IMR-90 (cell line): ENCODE measurements at regions not wholly inside any gene's neighbourhood (a gene's known extent, or its start where the extent isn't known, plus 50 kb on each side); places are given as distances from the start of the nearest gene placed in this dataset.

Experiments used
- ATAC-seq: fragments of 200-7000 bp; cut with Tn5 transposase; 2 replicates; pipeline ENCODE4 v1.9.1; 2020; ENCODE audit warnings: low read depth, mild to moderate bottlenecking, moderate library complexity
- BruUV-seq: library from RNA; stranded (reverse); fragments of 400-500 nt; replicated peaks from 2 replicates; lab custom pipeline; 2021; lab: Mats Ljungman, UMichigan
- CTCF ChIA-PET: fragments of 300-600 bp; formaldehyde crosslinking; extraction: SDS; loops from one replicate; lab custom pipeline; 2021; ENCODE audit warnings: antibody characterized with exemption; lab: Yijun Ruan, JAX
- POLR2A ChIA-PET: fragments of 300-600 bp; sonication (Branson Sonifier 250); formaldehyde crosslinking; loops from one replicate; lab custom pipeline; 2022; ENCODE audit warnings: antibody characterized with exemption; ENCODE audit not compliant: unreplicated experiment; lab: Charles Lee
- DNase-seq: peaks from one replicate; pipeline ENCODE4 v3.0.0; 2013
- H2AFZ ChIP-seq: replicated peaks from 2 replicates; pipeline ENCODE3; 2013; ENCODE audit warnings: low read length, mild to moderate bottlenecking; ENCODE audit not compliant: poor library complexity
- H2AK5ac ChIP-seq: 2 replicates; pipeline ENCODE4 v1.6.1; 2013; ENCODE audit warnings: low read depth, low read length, inconsistent platforms
- H2AK9ac ChIP-seq: replicated peaks from 2 replicates; pipeline ENCODE3; 2013; ENCODE audit warnings: mild to moderate bottlenecking, low read depth, low read length, moderate library complexity; ENCODE audit not compliant: poor library complexity
- H2BK120ac ChIP-seq: 2 replicates; pipeline ENCODE4 v1.6.1; 2013; ENCODE audit warnings: low read depth, low read length, inconsistent platforms
- H2BK15ac ChIP-seq: 3 replicates; pipeline ENCODE4 v1.6.1; 2013; ENCODE audit warnings: low read depth, low read length, inconsistent platforms
- H2BK20ac ChIP-seq: 2 replicates; pipeline ENCODE4 v1.6.1; 2013; ENCODE audit warnings: low read depth, mild to moderate bottlenecking, inconsistent platforms, low read length, moderate library complexity
- H2BK5ac ChIP-seq: 2 replicates; pipeline ENCODE4 v1.6.1; 2013; ENCODE audit warnings: mild to moderate bottlenecking, low read depth, low read length, inconsistent platforms; ENCODE audit not compliant: poor library complexity, severe bottlenecking
- H3K14ac ChIP-seq: replicated peaks from 2 replicates; pipeline ENCODE4 v1.6.1; 2013; ENCODE audit warnings: low read depth, low read length, inconsistent platforms
- H3K18ac ChIP-seq: 2 replicates; pipeline ENCODE4 v1.6.1; 2013; ENCODE audit warnings: low read depth, low read length, control low read depth
- H3K23ac ChIP-seq: 2 replicates; pipeline ENCODE4 v1.6.1; 2013; ENCODE audit warnings: low read depth, low read length, inconsistent platforms
- H3K27ac ChIP-seq: 2 replicates; pipeline ENCODE4 v1.5.1; 2013; ENCODE audit warnings: mild to moderate bottlenecking, control low read depth, low read length; ENCODE audit not compliant: insufficient read depth
- H3K27me3 ChIP-seq: 2 replicates; pipeline ENCODE4 v1.6.1; 2013; ENCODE audit warnings: low read length; ENCODE audit not compliant: control insufficient read depth, insufficient read depth
- H3K36me3 ChIP-seq: 2 replicates; pipeline ENCODE4 v1.6.1; 2013; ENCODE audit warnings: low read length, mixed read lengths; ENCODE audit not compliant: control insufficient read depth, insufficient read depth
- H3K4ac ChIP-seq: 2 replicates; pipeline ENCODE4 v1.6.1; 2013; ENCODE audit warnings: low read depth, low read length, inconsistent platforms
- H3K4me1 ChIP-seq: 2 replicates; pipeline ENCODE4 v1.6.1; 2013; ENCODE audit warnings: low read length, mixed read lengths; ENCODE audit not compliant: control insufficient read depth, insufficient read depth
- H3K4me2 ChIP-seq: 2 replicates; pipeline ENCODE4 v1.6.1; 2013; ENCODE audit warnings: low read depth, mild to moderate bottlenecking, control low read depth, low read length, moderate library complexity
- H3K4me3 ChIP-seq: 2 replicates; pipeline ENCODE4 v1.5.1; 2013; ENCODE audit warnings: low read depth, mild to moderate bottlenecking, control low read depth, low read length, moderate library complexity; ENCODE audit not compliant: insufficient read depth
- H3K56ac ChIP-seq: 2 replicates; pipeline ENCODE4 v1.6.1; 2013; ENCODE audit warnings: low read length, inconsistent platforms; ENCODE audit not compliant: insufficient read depth; ENCODE audit errors: extremely low read depth
- H3K79me1 ChIP-seq, 2 experiments: 2 replicates each; pipeline ENCODE4 v1.6.1; 2013; ENCODE audit warnings: low read length in 2 of 2, inconsistent platforms in 1 of 2, low read depth in 1 of 2
- H3K9ac ChIP-seq: 2 replicates; pipeline ENCODE4 v1.6.1; 2013; ENCODE audit warnings: low read depth, low read length, control low read depth
- H3K9me1 ChIP-seq: 2 replicates; pipeline ENCODE4 v1.6.1; 2013; ENCODE audit warnings: low read length, inconsistent platforms; ENCODE audit not compliant: insufficient read depth
- H3K9me3 ChIP-seq: 2 replicates; pipeline ENCODE4 v1.6.1; 2013; ENCODE audit warnings: low read length; ENCODE audit not compliant: control insufficient read depth, insufficient read depth
- H4K20me1 ChIP-seq: 2 replicates; pipeline ENCODE4 v1.6.1; 2013; ENCODE audit warnings: low read length, inconsistent platforms; ENCODE audit not compliant: insufficient read depth
- H4K5ac ChIP-seq: 2 replicates; pipeline ENCODE4 v1.6.1; 2013; ENCODE audit warnings: mild to moderate bottlenecking, low read depth, low read length, control low read depth
- H4K8ac ChIP-seq, 2 experiments: 2 replicates each; pipeline ENCODE4 v1.6.1; 2013; ENCODE audit warnings: low read depth in 2 of 2, low read length in 2 of 2, control low read depth in 1 of 2, inconsistent platforms in 1 of 2
- H4K91ac ChIP-seq: 2 replicates; pipeline ENCODE4 v1.6.1; 2013; ENCODE audit warnings: low read depth, low read length, inconsistent platforms; ENCODE audit not compliant: insufficient read depth
- BHLHE40 ChIP-seq: fragments of 150-350 bp; IDR thresholded peaks from 2 replicates; pipeline ENCODE4 v1.6.1; 2016; ENCODE audit warnings: mild to moderate bottlenecking, low read depth, low read length
- CEBPB ChIP-seq: IDR thresholded peaks from 2 replicates; pipeline ENCODE4 v1.6.1; 2012; ENCODE audit warnings: low read depth, low read length, improper control_type of control experiment
- CHD1 ChIP-seq: IDR thresholded peaks from 2 replicates; pipeline ENCODE4 v1.6.1; 2012; ENCODE audit warnings: low read depth, low read length, improper control_type of control experiment
- FOS ChIP-seq: fragments of 150-350 bp; IDR thresholded peaks from 2 replicates; pipeline ENCODE4 v1.6.1; 2016; ENCODE audit warnings: low read depth, low read length
- MAFK ChIP-seq: IDR thresholded peaks from 2 replicates; pipeline ENCODE4 v1.6.1; 2012; ENCODE audit warnings: low read depth, low read length, improper control_type of control experiment
- MAZ ChIP-seq: IDR thresholded peaks from 2 replicates; pipeline ENCODE4 v1.6.1; 2012; ENCODE audit warnings: low read depth, mild to moderate bottlenecking, low read length, improper control_type of control experiment, moderate library complexity, borderline replicate concordance
- MXI1 ChIP-seq: IDR thresholded peaks from 2 replicates; pipeline ENCODE4 v1.6.1; 2012; ENCODE audit warnings: low read depth, mild to moderate bottlenecking, low read length, moderate library complexity, borderline replicate concordance
- NFE2L2 ChIP-seq: fragments of 150-350 bp; IDR thresholded peaks from 2 replicates; pipeline ENCODE4 v1.6.1; 2016; ENCODE audit warnings: low read depth, mild to moderate bottlenecking, low read length
- POLR2A ChIP-seq: IDR thresholded peaks from 2 replicates; pipeline ENCODE4 v1.6.1; 2012; ENCODE audit warnings: mild to moderate bottlenecking, low read depth, low read length
- RAD21 ChIP-seq: IDR thresholded peaks from 2 replicates; pipeline ENCODE4 v1.6.1; 2012; ENCODE audit warnings: low read length, improper control_type of control experiment
- RCOR1 ChIP-seq: IDR thresholded peaks from 2 replicates; pipeline ENCODE4 v1.6.1; 2012; ENCODE audit warnings: mild to moderate bottlenecking, low read length, improper control_type of control experiment; ENCODE audit not compliant: insufficient replicate concordance
- RFX5 ChIP-seq: IDR thresholded peaks from 2 replicates; pipeline ENCODE4 v1.8.0; 2012; ENCODE audit warnings: low read depth, mild to moderate bottlenecking, low read length, moderate library complexity
- SMC3 ChIP-seq: fragments of 150-350 bp; IDR thresholded peaks from 2 replicates; pipeline ENCODE4 v1.6.1; 2016; ENCODE audit warnings: low read depth, mild to moderate bottlenecking, antibody characterized with exemption, low read length, moderate library complexity
- USF2 ChIP-seq: fragments of 150-350 bp; IDR thresholded peaks from 2 replicates; pipeline ENCODE4 v1.6.1; 2017; ENCODE audit warnings: mild to moderate bottlenecking, antibody characterized with exemption, low read length, low read depth
- WGBS, 2 experiments: methylation state at CpG; one replicate each; pipeline versions ENCODE4 v1.1.5 to v1.1.7; 2013; ENCODE audit warnings: missing lambda C conversion rate in 2 of 2; ENCODE audit not compliant: insufficient read length in 1 of 2; ENCODE audit errors: extremely low coverage in 2 of 2; 5-methylcytosine and 5-hydroxymethylcytosine counted together
- dilution Hi-C: fragments of 300-500 bp; cut with HindIII; formaldehyde crosslinking; loops from one replicate; pipeline ENCODE4 v1.14.3; 2018; ENCODE audit warnings: low sequenced_read_pairs; ENCODE audit not compliant: unreplicated experiment
- in situ Hi-C: fragments of 300-500 bp; cut with MboI; formaldehyde crosslinking; loops from 3 replicates; pipeline ENCODE4 v1.14.3; 2019; ENCODE audit warnings: low sequenced_read_pairs, inconsistent platforms, mixed read lengths
- intact Hi-C: fragments of 100-400 bp; cut with micrococcal nuclease; formaldehyde crosslinking; loops from 2 replicates; pipeline ENCODE4 v1.10.0; 2022
- TF ChIP-seq, protein P1 (sequence below): conservative IDR thresholded peaks from 2 replicates; pipeline ENCODE4 v1.5.1; 2012; ENCODE audit warnings: mild to moderate bottlenecking, low read depth, low read length, improper control_type of control experiment
- TF ChIP-seq, protein P2 (sequence below): fragments of 150-350 bp; IDR thresholded peaks from 2 replicates; pipeline ENCODE4 v1.6.1; 2016; ENCODE audit warnings: low read depth, mild to moderate bottlenecking, low read length, moderate library complexity, borderline replicate concordance

GRCh38 chr11:109133159-109133558, 288.8 kb upstream of the C11orf87 start:
- Histone ChIP-seq H3K4me1 (no peaks in the 10 kb centered on the region), H2AK9ac (no peak overlapping the region), H3K14ac (no peak overlapping the region), H3K4me3 (no peak overlapping the region), H2BK5ac (no peak overlapping the region), H3K18ac (no peak overlapping the region), H4K8ac (no peak overlapping the region), H3K9me3 (no peaks in the 10 kb centered on the region), H2AFZ (no peak overlapping the region), H3K4ac (no peak overlapping the region), H3K36me3 (no peaks in the 10 kb centered on the region), H2BK15ac (no peak overlapping the region), H3K9ac (no peak overlapping the region), H2BK20ac (no peak overlapping the region), H3K9me1 (no peaks in the 10 kb centered on the region), H2BK120ac (no peak overlapping the region), H4K20me1 (no peaks in the 10 kb centered on the region), H4K91ac (no peak overlapping the region), H3K27me3 (no peaks in the 10 kb centered on the region), H3K56ac (no peak overlapping the region), H2AK5ac (no peak overlapping the region), H4K5ac (no peak overlapping the region), H3K27ac (no peak overlapping the region), H3K4me2 (no peak overlapping the region), H3K79me1 (no peaks in the 10 kb centered on the region), H3K23ac (no peak overlapping the region)
- POLR2A ChIA-PET = no interaction called here
- WGBS, 2 experiments = 40% methylated on average over 2 of the region's 4 CpGs; no CpG with 5 or more reads in 1 of the 2 experiments
- CTCF ChIA-PET = no interaction called here
- intact Hi-C loops = no loop called here
- DNase-seq (no peak), ATAC-seq (no peak)
- TF ChIP-seq MXI1 (no peak), RCOR1 (no peak), RAD21 (no peak), BHLHE40 (no peak), FOS (no peak), MAZ (no peak), NFE2L2 (no peak), USF2 (no peak), POLR2A (no peak), MAFK (no peak), RFX5 (no peak), CHD1 (no peak), SMC3 (no peak), CEBPB (no peak)
- TF ChIP-seq, protein P1, sequence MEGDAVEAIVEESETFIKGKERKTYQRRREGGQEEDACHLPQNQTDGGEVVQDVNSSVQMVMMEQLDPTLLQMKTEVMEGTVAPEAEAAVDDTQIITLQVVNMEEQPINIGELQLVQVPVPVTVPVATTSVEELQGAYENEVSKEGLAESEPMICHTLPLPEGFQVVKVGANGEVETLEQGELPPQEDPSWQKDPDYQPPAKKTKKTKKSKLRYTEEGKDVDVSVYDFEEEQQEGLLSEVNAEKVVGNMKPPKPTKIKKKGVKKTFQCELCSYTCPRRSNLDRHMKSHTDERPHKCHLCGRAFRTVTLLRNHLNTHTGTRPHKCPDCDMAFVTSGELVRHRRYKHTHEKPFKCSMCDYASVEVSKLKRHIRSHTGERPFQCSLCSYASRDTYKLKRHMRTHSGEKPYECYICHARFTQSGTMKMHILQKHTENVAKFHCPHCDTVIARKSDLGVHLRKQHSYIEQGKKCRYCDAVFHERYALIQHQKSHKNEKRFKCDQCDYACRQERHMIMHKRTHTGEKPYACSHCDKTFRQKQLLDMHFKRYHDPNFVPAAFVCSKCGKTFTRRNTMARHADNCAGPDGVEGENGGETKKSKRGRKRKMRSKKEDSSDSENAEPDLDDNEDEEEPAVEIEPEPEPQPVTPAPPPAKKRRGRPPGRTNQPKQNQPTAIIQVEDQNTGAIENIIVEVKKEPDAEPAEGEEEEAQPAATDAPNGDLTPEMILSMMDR = no peak
- TF ChIP-seq, protein P2, sequence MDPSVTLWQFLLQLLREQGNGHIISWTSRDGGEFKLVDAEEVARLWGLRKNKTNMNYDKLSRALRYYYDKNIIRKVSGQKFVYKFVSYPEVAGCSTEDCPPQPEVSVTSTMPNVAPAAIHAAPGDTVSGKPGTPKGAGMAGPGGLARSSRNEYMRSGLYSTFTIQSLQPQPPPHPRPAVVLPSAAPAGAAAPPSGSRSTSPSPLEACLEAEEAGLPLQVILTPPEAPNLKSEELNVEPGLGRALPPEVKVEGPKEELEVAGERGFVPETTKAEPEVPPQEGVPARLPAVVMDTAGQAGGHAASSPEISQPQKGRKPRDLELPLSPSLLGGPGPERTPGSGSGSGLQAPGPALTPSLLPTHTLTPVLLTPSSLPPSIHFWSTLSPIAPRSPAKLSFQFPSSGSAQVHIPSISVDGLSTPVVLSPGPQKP = no peak
- BruUV-seq = no TSS peak
- in situ Hi-C loops = no loop called here
- dilution Hi-C loops = no loop called here
